ENCODE measurements at regions not wholly inside any gene's neighbourhood (a gene's known extent, or its start where the extent isn't known, plus 50 kb on each side); places are given as distances from the start of the nearest gene placed in this dataset.

DNA sequence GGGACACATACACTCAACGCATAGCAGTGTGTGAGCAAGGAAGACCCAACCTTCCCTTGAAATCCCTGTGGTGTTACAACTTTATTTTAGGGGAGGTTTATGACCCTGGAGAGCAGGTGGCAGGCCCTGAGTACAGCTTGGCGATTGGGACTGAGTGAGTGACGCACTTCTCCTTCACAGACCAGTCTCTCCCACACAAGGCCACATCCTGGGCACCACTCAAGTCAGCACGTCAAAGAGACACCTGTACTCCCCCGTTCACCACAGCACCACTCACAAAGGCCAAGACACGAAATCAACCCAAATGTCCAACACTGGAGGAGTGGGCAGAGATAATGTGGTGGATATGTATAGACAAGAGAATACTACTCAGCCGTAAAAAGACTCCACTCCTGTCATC, 57.0 kb upstream of the FRMD1 start:
- in situ Hi-C loops (cut with HindIII; ENCODE audit: low sequenced_read_pairs), result no loop called here

DNA sequence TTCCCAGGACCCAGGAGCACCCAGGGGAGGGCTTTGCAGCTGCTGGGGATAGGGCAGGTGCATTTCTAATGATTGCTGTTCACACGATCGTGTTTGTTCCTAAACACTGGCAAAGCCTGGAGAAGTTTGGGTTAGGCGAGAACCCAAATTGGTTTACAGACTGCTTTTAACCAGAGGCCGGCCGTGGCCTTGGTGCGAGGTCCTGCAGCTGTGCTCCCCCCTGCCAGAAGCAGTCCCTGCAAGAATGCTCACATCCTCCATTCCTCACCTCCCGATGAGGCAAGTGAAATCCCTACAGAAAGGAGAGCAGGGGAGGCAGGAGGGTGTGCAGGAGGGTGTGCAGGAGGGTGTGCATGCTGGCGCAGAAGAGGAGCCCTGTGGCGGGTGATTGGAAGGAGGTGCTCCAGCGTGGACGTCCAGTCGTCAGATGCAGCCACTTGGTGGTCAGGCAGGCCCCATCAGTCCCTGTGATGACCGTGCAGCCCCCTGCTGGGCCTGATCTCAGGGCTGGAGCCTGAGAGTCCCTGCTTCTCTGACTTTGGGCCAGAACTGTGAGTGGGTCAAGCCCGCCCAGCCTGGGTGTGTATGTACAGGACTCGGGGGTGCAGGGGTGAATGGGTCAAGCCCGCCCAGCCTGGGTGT, 55.7 kb upstream of the FRMD1 start:
- in situ Hi-C loops (cut with HindIII; ENCODE audit: low sequenced_read_pairs), result no loop called here

DNA sequence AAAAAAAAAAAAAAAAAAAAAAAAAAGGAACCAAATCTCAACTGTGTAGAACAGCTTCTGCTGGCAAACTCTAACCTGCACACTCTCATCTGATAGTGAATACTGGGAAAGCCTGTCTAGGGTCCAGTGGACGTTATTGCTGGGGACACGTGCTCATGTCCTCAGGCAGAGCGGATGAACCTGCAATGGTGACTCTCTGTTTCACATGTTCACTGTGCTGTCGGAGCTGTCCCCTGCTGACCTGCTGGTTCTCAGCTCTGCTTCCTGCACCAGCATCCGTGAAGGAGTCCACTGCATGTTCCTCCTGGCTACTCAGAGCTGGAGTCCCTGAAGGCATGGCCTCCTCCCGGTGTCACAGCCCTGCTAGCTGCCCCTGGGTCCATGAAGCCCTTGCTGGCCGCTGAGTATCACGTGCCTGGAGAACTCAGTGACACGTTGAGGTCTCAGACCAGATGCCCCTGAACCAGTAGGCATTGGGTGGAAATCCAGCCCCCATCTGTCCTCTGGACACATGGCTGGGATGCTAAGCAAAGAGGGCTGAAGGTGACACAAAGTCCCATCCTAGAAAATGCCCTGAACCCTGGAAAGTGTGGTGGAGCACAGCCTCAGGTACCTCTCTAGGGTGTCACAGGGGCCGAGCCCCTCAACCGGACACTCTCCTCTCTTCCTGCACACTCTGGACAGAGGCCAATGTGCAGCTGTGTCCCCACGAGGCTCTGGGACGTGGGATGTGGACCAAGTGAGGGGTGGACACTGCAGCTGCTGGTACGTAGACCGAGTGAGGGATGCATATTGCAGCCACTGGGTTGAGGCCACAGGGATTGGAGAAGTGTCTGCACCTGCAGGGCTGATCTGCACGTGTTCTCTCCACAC, 54.9 kb upstream of the FRMD1 start:
- in situ Hi-C loops (cut with HindIII; ENCODE audit: low sequenced_read_pairs), result no loop called here

DNA sequence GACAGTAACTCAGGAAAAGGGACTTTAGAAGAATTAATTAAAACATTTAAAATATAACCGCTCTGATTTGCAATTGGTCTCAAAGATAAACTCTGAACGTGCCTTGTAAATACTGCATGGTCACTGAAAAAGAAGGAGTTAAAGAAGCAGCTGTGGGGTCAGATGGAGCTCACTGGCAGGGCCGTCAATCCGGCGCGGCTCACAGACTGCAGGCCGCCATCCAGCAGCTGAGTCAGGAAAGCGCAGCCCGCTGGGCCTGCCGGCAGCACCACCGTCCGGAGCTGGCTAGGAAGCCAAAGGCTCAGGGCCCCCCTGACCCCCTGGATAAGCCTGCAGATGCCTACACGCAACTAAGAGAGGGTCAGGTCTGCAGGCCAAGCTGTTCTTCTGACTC, 54.2 kb upstream of the FRMD1 start:
- in situ Hi-C loops (cut with HindIII; ENCODE audit: low sequenced_read_pairs), result no loop called here

DNA sequence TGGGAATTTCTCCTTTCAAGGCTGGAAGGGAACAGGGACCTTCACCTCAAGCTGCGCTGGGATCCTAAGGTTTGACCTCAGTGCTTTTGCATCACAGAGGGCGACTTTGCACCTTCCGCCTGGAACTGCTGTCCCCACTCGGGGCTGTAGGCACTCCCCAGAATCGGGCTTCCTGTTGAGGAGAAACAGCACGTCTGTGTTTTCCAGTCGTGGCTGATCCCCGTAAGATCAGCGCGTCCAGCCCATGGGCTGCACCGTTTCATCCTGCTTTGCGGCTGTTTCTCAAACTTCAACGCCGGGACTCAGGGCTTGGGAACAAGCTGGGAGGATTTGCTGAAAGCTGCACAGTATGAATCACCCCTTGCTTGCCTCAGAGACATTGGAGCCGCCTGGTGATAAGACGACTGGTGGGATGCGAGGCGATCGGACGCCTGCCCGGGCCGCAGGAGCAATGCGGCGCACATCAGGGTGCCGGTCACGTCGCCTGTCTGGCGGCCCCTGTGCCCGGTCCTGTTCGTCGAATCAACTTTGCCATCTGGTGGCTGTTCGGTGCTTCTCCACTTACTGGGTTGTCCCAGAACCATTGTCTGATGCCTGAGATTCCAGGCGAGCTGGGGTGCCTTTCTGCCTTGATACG, 53.6 kb upstream of the FRMD1 start:
- in situ Hi-C loops (cut with HindIII; ENCODE audit: low sequenced_read_pairs), result no loop called here

DNA sequence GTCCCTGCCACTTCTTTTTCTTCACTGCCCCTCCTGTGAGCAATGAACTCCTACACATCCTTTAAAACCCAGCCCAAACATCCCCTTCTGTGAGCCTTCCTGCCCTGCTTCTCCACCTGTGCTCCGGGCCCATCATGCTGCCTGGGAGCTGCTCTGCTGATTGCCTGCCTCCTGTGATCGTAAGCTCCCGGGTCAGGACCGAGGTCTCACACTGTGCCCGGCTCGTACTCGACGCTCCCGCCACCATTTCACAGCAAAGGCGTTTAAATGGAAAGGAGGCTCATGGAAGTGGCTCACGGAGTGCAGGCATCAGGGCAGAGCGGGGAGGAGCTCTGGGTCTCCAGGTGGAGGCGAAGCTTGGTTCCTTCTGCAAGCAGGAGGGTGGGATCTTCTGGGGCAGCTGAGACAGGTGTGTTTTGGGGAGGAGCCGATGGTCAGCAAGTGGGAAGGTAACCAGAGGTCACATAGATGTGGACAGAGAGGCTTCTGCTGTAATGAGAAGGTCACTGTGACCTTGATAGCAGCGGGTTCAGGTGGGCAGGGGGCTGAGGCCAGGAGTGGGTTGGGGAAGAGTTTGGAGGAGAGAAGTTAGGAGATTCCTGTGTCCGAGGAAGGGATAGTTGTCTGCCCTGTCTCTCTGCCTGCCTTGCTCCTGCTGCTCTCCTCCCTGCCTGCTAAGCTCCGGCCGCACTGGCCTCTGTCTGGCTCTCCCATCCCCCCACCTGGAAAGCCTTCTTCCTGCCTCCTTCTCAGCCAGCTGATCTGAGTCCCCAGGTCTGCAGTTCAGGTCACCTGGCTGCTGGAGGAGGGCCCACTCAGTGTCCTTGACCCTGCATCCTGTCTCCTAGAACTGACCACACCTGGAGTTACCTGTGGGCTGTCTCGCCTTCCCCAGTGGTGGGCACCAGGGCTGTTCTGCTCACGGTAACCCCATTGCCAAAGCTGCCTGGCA, 52.7 kb upstream of the FRMD1 start:
- in situ Hi-C loops (cut with HindIII; ENCODE audit: low sequenced_read_pairs), result no loop called here

DNA sequence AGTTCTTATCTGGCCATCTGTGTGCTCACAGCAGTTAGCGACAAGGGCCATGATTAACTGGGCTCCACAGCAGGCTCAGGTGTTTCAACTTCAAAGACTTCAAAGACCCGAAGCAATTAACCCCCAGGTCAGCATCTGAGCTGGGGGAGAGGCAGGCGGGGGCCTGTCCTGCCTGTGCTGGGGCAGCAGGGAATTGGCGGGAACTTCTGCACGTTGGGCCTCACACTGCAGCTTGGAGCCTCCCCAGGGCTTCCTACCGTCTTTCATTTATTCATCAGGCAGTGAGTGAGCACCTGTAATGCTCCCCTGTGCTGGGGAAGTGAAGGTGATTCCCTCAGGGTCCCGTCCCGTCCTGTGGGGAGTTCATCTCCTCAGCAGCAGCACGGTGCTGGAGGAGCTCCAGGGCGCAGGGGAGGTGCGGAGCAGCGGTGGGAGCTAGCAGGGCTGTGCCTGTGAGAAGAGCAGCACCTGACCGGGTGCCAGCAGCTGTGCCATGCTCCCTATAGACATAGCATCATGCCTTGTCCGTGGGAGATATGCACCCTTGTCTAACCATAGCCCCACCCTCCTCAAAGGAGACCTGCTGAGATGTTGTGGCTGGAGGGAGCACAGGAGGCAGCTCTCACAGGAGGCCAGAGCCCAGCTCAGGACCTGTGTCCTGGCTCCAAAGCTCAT, 51.8 kb upstream of the FRMD1 start:
- in situ Hi-C loops (cut with HindIII; ENCODE audit: low sequenced_read_pairs), result no loop called here

DNA sequence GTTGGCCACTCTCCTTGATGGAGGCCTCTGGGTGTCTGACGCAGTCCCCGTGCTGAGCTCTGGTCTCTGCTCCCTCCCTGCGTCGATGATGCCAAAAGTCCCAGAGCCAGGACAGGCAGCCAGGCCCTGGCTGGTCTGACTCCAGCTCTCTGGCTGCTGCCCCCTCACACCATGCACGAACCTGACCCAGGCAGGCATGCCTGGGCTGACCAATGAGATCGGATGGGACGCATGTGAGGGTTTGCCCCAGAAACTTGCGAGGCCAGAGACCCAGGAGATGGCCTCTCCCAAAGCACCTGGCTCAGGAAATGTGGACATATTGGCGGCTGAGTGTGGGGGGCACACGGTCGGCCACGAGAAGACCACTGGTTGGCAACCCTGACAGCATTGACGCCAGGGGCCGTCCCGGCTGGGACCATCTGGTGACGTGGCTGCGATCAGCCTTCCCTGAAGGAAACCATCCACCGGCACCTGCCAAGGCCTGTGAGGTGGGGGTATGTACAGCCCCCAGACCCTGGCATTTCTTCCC, 51.2 kb upstream of the FRMD1 start:
- in situ Hi-C loops (cut with HindIII; ENCODE audit: low sequenced_read_pairs), result no loop called here

DNA sequence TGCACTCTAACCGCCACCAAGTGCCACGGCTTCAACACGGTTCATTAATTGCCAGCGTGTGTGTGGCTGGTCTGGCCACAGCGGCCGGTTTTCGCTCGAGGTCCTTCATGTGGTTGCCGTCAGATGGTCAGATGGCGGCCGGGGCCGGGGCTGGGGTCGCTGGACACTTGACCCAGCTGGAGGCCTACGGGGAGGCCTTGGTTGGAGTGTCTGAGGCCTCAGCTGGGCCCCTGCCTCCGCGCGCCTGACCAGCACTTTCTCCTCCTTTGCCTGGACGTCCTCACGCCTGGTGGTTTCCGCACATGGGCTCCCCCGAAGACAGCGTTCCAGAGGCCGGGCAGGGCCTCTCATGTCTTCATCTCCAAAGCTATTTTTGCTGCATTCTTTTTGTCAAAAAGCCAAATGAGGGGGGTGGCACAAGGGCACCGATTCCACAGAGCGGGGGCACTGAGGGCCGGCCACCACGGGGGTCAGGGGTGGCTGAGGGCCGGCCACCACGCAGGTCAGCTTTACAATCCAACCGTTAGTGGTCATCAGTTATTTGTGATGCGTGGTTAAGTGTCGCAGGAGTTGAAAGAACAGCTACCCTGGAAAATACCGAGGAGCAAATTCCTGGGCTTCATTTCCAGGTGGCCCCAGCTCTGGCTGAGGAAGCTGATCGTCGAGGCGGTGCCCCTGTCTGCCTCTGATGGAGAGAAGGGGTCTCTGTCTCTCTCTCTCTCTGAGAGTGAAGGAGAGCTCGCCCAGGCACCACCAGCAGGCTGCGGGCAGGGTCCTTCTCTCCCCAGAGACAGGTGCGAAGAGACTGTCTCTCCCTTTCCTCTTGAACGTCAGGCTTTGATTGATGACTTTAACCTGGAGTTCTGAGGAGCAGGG, 50.5 kb upstream of the FRMD1 start:
- in situ Hi-C loops (cut with HindIII; ENCODE audit: low sequenced_read_pairs), result loop anchor here (10.0 kb wide), 1 partner anchor 65 kb away; no protein-coding TSS in a partner anchor

DNA sequence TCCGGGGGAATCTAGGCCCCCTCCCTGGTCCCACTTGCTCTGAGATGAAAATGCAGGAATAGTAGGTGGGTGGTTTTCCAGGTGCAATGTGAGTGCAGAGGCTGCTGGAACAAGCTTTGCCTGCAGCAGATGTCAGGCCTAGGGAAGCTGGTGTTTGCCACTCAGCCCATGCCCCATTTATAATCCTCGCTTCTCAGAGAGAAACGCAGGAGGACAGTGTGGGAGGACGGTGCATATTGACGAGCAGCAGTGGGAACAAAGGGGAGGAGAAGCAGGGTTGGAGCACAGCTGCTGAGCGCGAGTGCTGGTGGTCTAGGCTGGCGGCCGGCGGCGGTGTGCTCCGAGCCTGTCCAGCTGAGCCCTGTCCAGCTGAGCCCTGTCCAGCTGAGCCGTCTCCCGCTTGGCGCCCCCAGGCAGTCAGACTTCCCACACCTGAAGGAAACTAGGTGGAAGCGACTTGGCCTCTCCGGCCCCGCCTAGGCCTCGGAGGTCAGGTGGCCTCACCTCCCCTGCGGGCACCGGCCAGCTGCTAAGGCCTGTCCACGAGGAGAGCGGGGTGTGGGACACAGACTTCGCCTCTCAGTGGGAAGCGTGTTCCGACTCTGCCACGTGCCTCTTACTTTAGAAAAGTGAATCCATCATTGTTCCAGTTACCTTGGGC, 49.7 kb upstream of the FRMD1 start:
- in situ Hi-C loops (cut with HindIII; ENCODE audit: low sequenced_read_pairs), result loop anchor here (10.0 kb wide), 1 partner anchor 64 kb away; no protein-coding TSS in a partner anchor
